ENCODE measurements at regions not wholly inside any gene's neighbourhood (a gene's known extent, or its start where the extent isn't known, plus 50 kb on each side); places are given as distances from the start of the nearest gene placed in this dataset.

GRCh38 chr9:87277346-87277745 is 220.3 kb upstream of the DAPK1 start:
- H3K27ac ChIP-seq (ENCODE audit: low read depth): no peak overlapping the region
- peaks cover 6% of the 10 kb centered on the region; the same call in 1 of the 2 replicates for H3K9me2 ChIP-seq (ENCODE audit: insufficient read depth)
- no peaks in the 10 kb centered on the region for H3K36me3 Mint-ChIP-seq (ENCODE audit: low read depth)
- no peak overlapping the region for H3K4me3 ChIP-seq
- no peaks in the 10 kb centered on the region for H3K27me3 ChIP-seq (ENCODE audit: insufficient read depth)
- H3K4me1 ChIP-seq (ENCODE audit: insufficient read depth): no peaks in the 10 kb centered on the region
- H3K4me3 Mint-ChIP-seq: no peak overlapping the region
- no peaks in the 10 kb centered on the region for H3K27me3 Mint-ChIP-seq (ENCODE audit: insufficient read depth, low read depth, poor library complexity)
- no peaks in the 10 kb centered on the region for H3K9me3 Mint-ChIP-seq
- H3K27ac Mint-ChIP-seq: no peak overlapping the region
- no peaks in the 10 kb centered on the region for H3K4me1 Mint-ChIP-seq
- H3K79me2 ChIP-seq (replicated peaks; ENCODE audit: insufficient read depth): no peaks in the 10 kb centered on the region
- H4K20me1 ChIP-seq (replicated peaks; ENCODE audit: insufficient read depth): no peaks in the 10 kb centered on the region
- TF ChIP-seq EZH2 (IDR thresholded peaks at IDR 0.05; ENCODE audit: low read depth, unreplicated experiment) (no peak), ETS1 (IDR thresholded peaks at IDR 0.05) (no peak), ZNF462 (CRISPR knock-in tag; IDR thresholded peaks at IDR 0.05) (no peak), ZNF331 (CRISPR knock-in tag; IDR thresholded peaks at IDR 0.05; ENCODE audit: low read depth) (no peak), JUNB (IDR thresholded peaks at IDR 0.05; ENCODE audit: unreplicated experiment) (no peak), NANOG (IDR thresholded peaks at IDR 0.05; ENCODE audit: borderline replicate concordance) (no peak), ZNF114 (CRISPR knock-in tag; IDR thresholded peaks at IDR 0.05) (no peak), REST (IDR thresholded peaks at IDR 0.05; ENCODE audit: unreplicated experiment) (no peak), CREB1 (CRISPR knock-in tag; IDR thresholded peaks at IDR 0.05; ENCODE audit: low read depth) (no peak), CTCF (conservative IDR thresholded peaks at IDR 0.05; ENCODE audit: low read depth in 2 of 2) (no peak), POLR2AphosphoS5 (IDR thresholded peaks at IDR 0.05; ENCODE audit: low read depth) (no peak), EZH2phosphoT487 (IDR thresholded peaks at IDR 0.05; ENCODE audit: unreplicated experiment) (no peak), STAT1 (IDR thresholded peaks at IDR 0.05; ENCODE audit: unreplicated experiment) (no peak)
- no peak for DNase-seq (ENCODE audit: low spot score)
- H3K36me3 ChIP-seq (ENCODE audit: insufficient read depth): no peaks in the 10 kb centered on the region
- no peak overlapping the region for H3K4me2 ChIP-seq
- H3F3A ChIP-seq (replicated peaks; ENCODE audit: low read depth): no peaks in the 10 kb centered on the region
- ATAC-seq: no peak
- no peak overlapping the region for H2AFZ ChIP-seq
